ENCODE measurements at regions not wholly inside any gene's neighbourhood (a gene's known extent, or its start where the extent isn't known, plus 50 kb on each side); places are given as distances from the start of the nearest gene placed in this dataset.
A peak's percentile ranks its signal among the peaks of the same experiment; 100 is the strongest.
"Not testable (repeated sequence)": the region's sequence is repeated elsewhere in the genome, so short reads cannot be mapped to it uniquely, and the experiment has no call there.

- DNase-seq = no peak
These were observed 58.3 kb downstream of the C11orf87 start for GRCh38 chr11:109480251-109480650.

- DNase-seq = no peak
These were observed 64.1 kb downstream of the C11orf87 start for GRCh38 chr11:109486129-109486528.

GRCh38 chr11:109490953-109491635, 69.1 kb downstream of the C11orf87 start:
- no peak for DNase-seq

DNA sequence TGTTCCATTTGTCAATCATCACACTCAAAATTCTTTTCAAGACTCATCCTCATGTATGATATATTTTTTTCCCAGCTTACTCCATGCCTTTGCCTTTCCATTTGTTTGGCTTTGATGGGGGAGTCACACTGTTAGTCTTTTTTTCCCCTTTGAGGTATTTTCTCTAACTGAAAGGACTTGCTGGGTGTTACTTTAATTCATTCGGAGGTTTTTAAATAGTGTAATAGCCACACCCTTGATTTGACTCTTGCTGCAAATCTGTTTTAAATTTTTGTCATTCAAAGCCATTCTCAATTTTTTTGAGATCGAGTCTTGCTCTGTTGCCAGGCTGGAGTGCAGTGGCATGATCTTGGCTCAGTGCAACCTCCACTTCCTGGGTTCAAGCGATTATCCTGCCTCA, 84.1 kb downstream of the C11orf87 start:
- no peak for DNase-seq

- DNase-seq = no peak
These were observed 85.3 kb downstream of the C11orf87 start for GRCh38 chr11:109507331-109507730.

GRCh38 chr11:109507836-109508561, 86.0 kb downstream of the C11orf87 start:
- no peak for DNase-seq

DNA sequence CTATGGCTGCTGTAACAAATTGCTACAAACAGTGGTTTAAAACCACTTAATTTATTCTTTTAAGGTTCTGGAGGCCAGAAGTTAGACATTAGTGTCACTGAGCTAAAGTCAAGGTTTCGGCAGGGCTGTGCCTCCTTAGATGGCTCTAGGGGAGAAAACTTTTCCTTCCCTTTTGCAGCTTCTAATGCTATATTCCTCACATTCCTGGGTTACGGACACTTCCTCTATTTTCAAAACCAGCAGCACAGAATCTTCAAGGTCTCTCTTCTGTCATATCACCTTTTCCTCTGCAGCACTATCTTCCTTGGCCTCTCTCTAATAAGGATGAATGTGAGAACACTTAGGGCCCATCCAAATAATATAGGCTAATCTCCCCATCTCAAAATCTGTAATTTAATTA, 87.0 kb downstream of the C11orf87 start:
- no peak for DNase-seq

GRCh38 chr11:109510316-109510715, 88.3 kb downstream of the C11orf87 start:
- no peak for DNase-seq

GRCh38 chr11:109511598-109511997, 89.6 kb downstream of the C11orf87 start:
- no peak for DNase-seq

- no peak for DNase-seq
These were observed 90.3 kb downstream of the C11orf87 start for GRCh38 chr11:109512249-109512648.

DNA sequence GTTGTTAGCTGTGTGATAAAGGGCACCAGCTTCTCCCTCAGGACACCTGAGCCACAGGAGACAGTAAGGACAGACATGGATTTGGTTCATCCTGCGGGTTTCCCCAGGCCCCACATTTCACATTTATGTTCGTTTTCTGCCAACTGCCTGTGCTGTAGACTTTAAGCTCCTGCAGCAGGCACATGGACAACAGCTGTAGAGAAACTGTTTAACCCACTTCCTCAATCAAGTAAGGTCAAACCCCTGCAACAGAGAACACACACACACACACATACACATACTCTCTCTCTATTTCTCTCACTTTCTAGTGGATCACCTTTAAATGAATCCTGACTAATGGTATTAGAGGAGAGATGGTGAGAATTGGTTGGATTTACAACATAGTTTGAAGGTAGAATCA, 90.7 kb downstream of the C11orf87 start:
- DNase-seq = no peak

- DNase-seq = no peak
These were observed 92.5 kb downstream of the C11orf87 start for GRCh38 chr11:109514313-109515018.

DNA sequence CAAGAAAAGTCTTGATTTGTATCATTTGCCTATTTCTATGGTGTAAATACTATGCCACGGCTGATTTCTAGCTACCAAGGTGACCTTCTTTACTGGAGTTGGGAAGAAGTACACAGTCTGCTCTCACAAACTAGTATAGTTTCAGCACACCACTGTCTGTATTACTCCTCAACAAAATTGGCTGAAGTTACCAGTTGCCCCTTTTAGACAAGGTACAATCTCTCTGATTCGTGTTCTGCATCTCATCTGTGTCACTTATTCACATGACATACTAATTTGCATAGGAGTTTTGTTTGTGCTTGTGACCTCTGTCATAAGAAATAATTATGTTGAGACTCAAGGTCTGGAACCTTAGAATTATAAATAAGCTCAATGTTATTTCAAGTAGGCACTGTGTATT, 97.3 kb downstream of the C11orf87 start:
- no peak for DNase-seq

- no peak for DNase-seq
These were observed 99.6 kb downstream of the C11orf87 start for GRCh38 chr11:109521571-109522086.

GRCh38 chr11:109522116-109522755, 100.2 kb downstream of the C11orf87 start:
- no peak for DNase-seq

DNA sequence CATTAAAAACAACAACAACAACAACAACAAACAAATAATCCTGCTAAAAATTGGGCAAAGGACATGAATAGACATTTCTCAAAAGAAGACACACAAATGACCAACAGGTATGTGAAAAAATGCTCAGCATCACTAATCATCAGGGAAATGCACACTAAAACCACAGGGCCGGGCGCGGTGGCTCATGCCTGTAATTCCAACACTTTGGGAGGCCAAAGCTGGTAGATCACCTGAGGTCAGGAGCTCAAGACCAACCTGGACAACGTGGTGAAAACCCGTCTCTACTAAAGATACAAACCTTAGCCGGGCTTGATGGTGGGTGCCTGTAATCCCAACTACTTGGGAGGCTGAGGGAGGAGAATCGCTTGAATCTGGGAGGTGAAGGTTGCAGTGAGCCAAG, 103.6 kb downstream of the C11orf87 start:
- not testable (repeated sequence) for DNase-seq

GRCh38 chr11:109526061-109526460, 104.1 kb downstream of the C11orf87 start:
- DNase-seq = no peak

- DNase-seq = no peak
These were observed 104.9 kb downstream of the C11orf87 start for GRCh38 chr11:109526931-109527330.

- DNase-seq = no peak
These were observed 105.5 kb downstream of the C11orf87 start for GRCh38 chr11:109527496-109527895.

- no peak for DNase-seq
These were observed 125.5 kb downstream of the C11orf87 start for GRCh38 chr11:109547356-109548027.

GRCh38 chr11:109552376-109552775, 130.4 kb downstream of the C11orf87 start:
- DNase-seq = no peak

GRCh38 chr11:109553284-109553683, 131.3 kb downstream of the C11orf87 start:
- DNase-seq = peak in 1 of 2 donors; percentile 4

GRCh38 chr11:109554951-109555350, 133.0 kb downstream of the C11orf87 start:
- no peak for DNase-seq
